A549 (cell line): ENCODE measurements at regions not wholly inside any gene's neighbourhood (a gene's known extent, or its start where the extent isn't known, plus 50 kb on each side); places are given as distances from the start of the nearest gene placed in this dataset.

Source experiments
- CTCF ChIP-seq: fragments of >200 bp; sonication (Bioruptor Twin); formaldehyde crosslinking; IDR thresholded peaks from 3 replicates; pipeline ENCODE4 v1.5.1; 2016
- FOSB ChIP-seq: fragments of 250-450 bp; sonication (Bioruptor Pico); IDR thresholded peaks from 2 replicates; pipeline ENCODE4 v1.5.0; 2020; ENCODE audit warnings: mild to moderate bottlenecking, moderate library complexity
- HDAC2 ChIP-seq: fragments of 200-600 bp; sonication (generic); IDR thresholded peaks from 2 replicates; pipeline ENCODE4 v1.6.1; 2016

- no peak for TF ChIP-seq CTCF
- TF ChIP-seq HDAC2, result no peak
- TF ChIP-seq FOSB (CRISPR knock-in tag), result no peak
These were observed 95.8 kb upstream of the ABCB5 start for GRCh38 chr7:20519645-20520044.
